ENCODE measurements at regions not wholly inside any gene's neighbourhood (a gene's known extent, or its start where the extent isn't known, plus 50 kb on each side); places are given as distances from the start of the nearest gene placed in this dataset.

GRCh38 chr20:19022118-19022575, 190.3 kb upstream of the SLC24A3 start:
- no peak for TF ChIP-seq CTCF (IDR thresholded peaks at IDR 0.05)
- no peak for TF ChIP-seq POLR2A (IDR thresholded peaks at IDR 0.05)
- no peak for TF ChIP-seq POLR2AphosphoS5 (IDR thresholded peaks at IDR 0.05)

Measured in breast epithelium (tissue), 3 donors.